ENCODE measurements at regions not wholly inside any gene's neighbourhood (a gene's known extent, or its start where the extent isn't known, plus 50 kb on each side); places are given as distances from the start of the nearest gene placed in this dataset.

GRCh38 chr11:31927982-31928381 lies 116.9 kb upstream of the PAX6 start:
- H3K79me2 ChIP-seq (ENCODE audit: insufficient read depth, low read depth) = no peaks in the 10 kb centered on the region
- no peak overlapping the region for H3K4me3 ChIP-seq (IDR thresholded peaks at IDR 0.05; ENCODE audit: insufficient read depth, low read depth, low read length)
- H3K27ac ChIP-seq = no peak overlapping the region
- no peaks in the 10 kb centered on the region for H3K36me3 ChIP-seq (ENCODE audit: insufficient read depth)
- no peak overlapping the region for H2AFZ ChIP-seq (ENCODE audit: low read depth)
- H4K20me1 ChIP-seq (ENCODE audit: insufficient read depth) = no peaks in the 10 kb centered on the region
- H3K9ac ChIP-seq = no peak overlapping the region
- no peak for TF ChIP-seq CTCF (conservative IDR thresholded peaks at IDR 0.05; ENCODE audit: low read depth, low read length)
- H3K4me1 ChIP-seq (ENCODE audit: low read depth, poor library complexity, severe bottlenecking) = no peaks in the 10 kb centered on the region
- no peak overlapping the region for H3K4me2 ChIP-seq
- H3K27me3 ChIP-seq (ENCODE audit: insufficient read depth, low read depth) = no peaks in the 10 kb centered on the region

GRCh38 chr11:31926816-31927528 lies 115.8 kb upstream of the PAX6 start:
- Histone ChIP-seq H3K79me2 (ENCODE audit: insufficient read depth, low read depth) (no peaks in the 10 kb centered on the region), H3K4me3 (IDR thresholded peaks at IDR 0.05; ENCODE audit: insufficient read depth, low read depth, low read length) (no peak overlapping the region), H2AFZ (ENCODE audit: low read depth) (no peak overlapping the region), H3K9ac (no peak overlapping the region), H3K27me3 (ENCODE audit: insufficient read depth, low read depth) (no peaks in the 10 kb centered on the region), H4K20me1 (ENCODE audit: insufficient read depth) (no peaks in the 10 kb centered on the region), H3K4me2 (no peak overlapping the region), H3K4me1 (ENCODE audit: low read depth, poor library complexity, severe bottlenecking) (no peaks in the 10 kb centered on the region), H3K36me3 (ENCODE audit: insufficient read depth) (no peaks in the 10 kb centered on the region), H3K27ac (no peak overlapping the region)
- no peak for TF ChIP-seq CTCF (conservative IDR thresholded peaks at IDR 0.05; ENCODE audit: low read depth, low read length)

GRCh38 chr11:31926106-31926505 lies 115.0 kb upstream of the PAX6 start:
- H3K36me3 ChIP-seq (ENCODE audit: insufficient read depth) = no peaks in the 10 kb centered on the region
- no peak overlapping the region for H3K4me2 ChIP-seq
- H4K20me1 ChIP-seq (ENCODE audit: insufficient read depth) = no peaks in the 10 kb centered on the region
- H3K9ac ChIP-seq = no peak overlapping the region
- no peaks in the 10 kb centered on the region for H3K27me3 ChIP-seq (ENCODE audit: insufficient read depth, low read depth)
- no peak for TF ChIP-seq CTCF (conservative IDR thresholded peaks at IDR 0.05; ENCODE audit: low read depth, low read length)
- H3K4me1 ChIP-seq (ENCODE audit: low read depth, poor library complexity, severe bottlenecking) = no peaks in the 10 kb centered on the region
- no peaks in the 10 kb centered on the region for H3K79me2 ChIP-seq (ENCODE audit: insufficient read depth, low read depth)
- no peak overlapping the region for H3K4me3 ChIP-seq (IDR thresholded peaks at IDR 0.05; ENCODE audit: insufficient read depth, low read depth, low read length)
- H3K27ac ChIP-seq = no peak overlapping the region
- H2AFZ ChIP-seq (ENCODE audit: low read depth) = no peak overlapping the region

GRCh38 chr11:31922450-31922849 lies 111.3 kb upstream of the PAX6 start:
- Histone ChIP-seq H3K36me3 (ENCODE audit: insufficient read depth) (no peaks in the 10 kb centered on the region), H3K4me1 (ENCODE audit: low read depth, poor library complexity, severe bottlenecking) (no peaks in the 10 kb centered on the region), H3K4me2 (no peak overlapping the region), H3K27me3 (ENCODE audit: insufficient read depth, low read depth) (no peaks in the 10 kb centered on the region), H3K9ac (no peak overlapping the region), H3K79me2 (ENCODE audit: insufficient read depth, low read depth) (no peaks in the 10 kb centered on the region), H4K20me1 (ENCODE audit: insufficient read depth) (no peaks in the 10 kb centered on the region), H2AFZ (ENCODE audit: low read depth) (no peak overlapping the region), H3K27ac (no peak overlapping the region), H3K4me3 (IDR thresholded peaks at IDR 0.05; ENCODE audit: insufficient read depth, low read depth, low read length) (no peak overlapping the region)
- TF ChIP-seq CTCF (conservative IDR thresholded peaks at IDR 0.05; ENCODE audit: low read depth, low read length) = no peak

All from KMS-11 (cell line).